DND-41 (cell line): ENCODE measurements at regions not wholly inside any gene's neighbourhood (a gene's known extent, or its start where the extent isn't known, plus 50 kb on each side); places are given as distances from the start of the nearest gene placed in this dataset.
A peak's percentile ranks its signal among the peaks of the same experiment; 100 is the strongest.

Experiments used
- ATAC-seq: fragments of 200-7000 bp; cut with Tn5 transposase; 3 replicates; pipeline ENCODE4 v1.9.1; 2021; ENCODE audit warnings: low read depth; ENCODE audit not compliant: insufficient read depth
- DNase-seq: peaks from one replicate; pipeline ENCODE4 v3.0.0-alpha.2; 2020
- H2AFZ ChIP-seq: 2 replicates; pipeline ENCODE4 v1.6.0; 2012; ENCODE audit warnings: low read depth, low read length
- H3K27ac ChIP-seq: 2 replicates; pipeline ENCODE4 v1.5.1; 2012; ENCODE audit warnings: low read length, inconsistent platforms
- H3K27me3 ChIP-seq: fragments of 200-600 bp; sonication (generic); 2 replicates; pipeline ENCODE4 v1.6.0; 2012; ENCODE audit warnings: low read length, mild to moderate bottlenecking, inconsistent platforms; ENCODE audit not compliant: insufficient read depth, poor library complexity
- H3K36me3 ChIP-seq: 2 replicates; pipeline ENCODE4 v1.5.1; 2012; ENCODE audit warnings: low read length, inconsistent platforms; ENCODE audit not compliant: insufficient read depth
- H3K4me1 ChIP-seq: 2 replicates; pipeline ENCODE4 v1.5.1; 2012; ENCODE audit warnings: mild to moderate bottlenecking, low read length; ENCODE audit not compliant: insufficient read depth
- H3K4me2 ChIP-seq: 2 replicates; pipeline ENCODE4 v1.6.0; 2012; ENCODE audit warnings: mild to moderate bottlenecking, moderate library complexity, low read length, inconsistent platforms; ENCODE audit not compliant: insufficient read depth
- H3K4me3 ChIP-seq, 2 experiments: fragments of 200-600 bp in 1 of 2; shearing (Covaris generic) in 1 of 2; 2 replicates each; pipeline ENCODE4 v1.5.1; 2012 to 2016; ENCODE audit warnings: inconsistent platforms in 2 of 2, low read length in 2 of 2, mild to moderate bottlenecking in 2 of 2, low read depth in 1 of 2, moderate library complexity in 1 of 2
- H3K79me2 ChIP-seq: 2 replicates; pipeline ENCODE4 v1.6.0; 2012; ENCODE audit warnings: low read length, inconsistent platforms; ENCODE audit not compliant: insufficient read depth
- H3K9ac ChIP-seq: 2 replicates; pipeline ENCODE4 v1.6.0; 2012; ENCODE audit warnings: low read depth, mild to moderate bottlenecking, inconsistent platforms, low read length, moderate library complexity
- H3K9me3 ChIP-seq: 2 replicates; pipeline ENCODE4 v1.5.1; 2012; ENCODE audit warnings: low read length, moderate library complexity, mild to moderate bottlenecking, inconsistent platforms; ENCODE audit not compliant: insufficient read depth, severe bottlenecking
- H4K20me1 ChIP-seq: 2 replicates; pipeline ENCODE4 v1.6.0; 2012; ENCODE audit warnings: low read length; ENCODE audit not compliant: insufficient read depth
- EZH2 ChIP-seq: IDR thresholded peaks from 3 replicates; pipeline ENCODE4 v1.6.1; 2012; ENCODE audit warnings: borderline replicate concordance, low read depth, mild to moderate bottlenecking, moderate library complexity, low read length, inconsistent platforms; ENCODE audit not compliant: severe bottlenecking
- TF ChIP-seq, protein P1 (sequence below): IDR thresholded peaks from 2 replicates; pipeline ENCODE4 v1.5.1; 2012; ENCODE audit warnings: borderline replicate concordance, low read length, moderate library complexity, mild to moderate bottlenecking; ENCODE audit not compliant: poor library complexity, severe bottlenecking; ENCODE audit errors: extremely low read depth

DNA sequence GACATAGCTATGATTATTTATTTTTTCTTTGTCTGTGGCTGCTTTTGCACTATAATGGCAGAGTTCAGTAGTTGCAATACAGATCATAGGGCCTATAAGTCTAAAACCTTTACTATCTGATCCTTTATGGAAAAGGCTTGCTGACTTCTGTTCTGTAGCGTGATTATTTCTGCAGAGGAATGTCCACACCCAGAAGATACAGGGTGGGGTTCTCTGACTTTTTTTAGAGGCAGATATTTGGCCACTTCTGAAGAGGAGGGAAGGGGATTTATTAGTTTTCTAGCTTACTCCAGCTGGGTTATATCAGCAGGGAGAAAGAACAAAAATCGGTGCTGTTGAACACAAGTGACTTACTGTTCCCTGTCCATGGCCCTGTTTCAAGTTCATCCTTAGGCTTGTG lies 97.6 kb downstream of the RPE65 start:
- H3K9ac ChIP-seq: no peak overlapping the region
- H2AFZ ChIP-seq: no peak overlapping the region
- H3K9me3 ChIP-seq: no peaks in the 10 kb centered on the region
- DNase-seq (no peak), ATAC-seq (no peak)
- H3K36me3 ChIP-seq: no peaks in the 10 kb centered on the region
- H4K20me1 ChIP-seq: no peaks in the 10 kb centered on the region
- H3K4me2 ChIP-seq: no peak overlapping the region
- H3K4me3 ChIP-seq: no peak overlapping the region
- TF ChIP-seq, protein P1, sequence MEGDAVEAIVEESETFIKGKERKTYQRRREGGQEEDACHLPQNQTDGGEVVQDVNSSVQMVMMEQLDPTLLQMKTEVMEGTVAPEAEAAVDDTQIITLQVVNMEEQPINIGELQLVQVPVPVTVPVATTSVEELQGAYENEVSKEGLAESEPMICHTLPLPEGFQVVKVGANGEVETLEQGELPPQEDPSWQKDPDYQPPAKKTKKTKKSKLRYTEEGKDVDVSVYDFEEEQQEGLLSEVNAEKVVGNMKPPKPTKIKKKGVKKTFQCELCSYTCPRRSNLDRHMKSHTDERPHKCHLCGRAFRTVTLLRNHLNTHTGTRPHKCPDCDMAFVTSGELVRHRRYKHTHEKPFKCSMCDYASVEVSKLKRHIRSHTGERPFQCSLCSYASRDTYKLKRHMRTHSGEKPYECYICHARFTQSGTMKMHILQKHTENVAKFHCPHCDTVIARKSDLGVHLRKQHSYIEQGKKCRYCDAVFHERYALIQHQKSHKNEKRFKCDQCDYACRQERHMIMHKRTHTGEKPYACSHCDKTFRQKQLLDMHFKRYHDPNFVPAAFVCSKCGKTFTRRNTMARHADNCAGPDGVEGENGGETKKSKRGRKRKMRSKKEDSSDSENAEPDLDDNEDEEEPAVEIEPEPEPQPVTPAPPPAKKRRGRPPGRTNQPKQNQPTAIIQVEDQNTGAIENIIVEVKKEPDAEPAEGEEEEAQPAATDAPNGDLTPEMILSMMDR: no peak
- TF ChIP-seq EZH2: no peak
- H3K27ac ChIP-seq: no peak overlapping the region
- H3K79me2 ChIP-seq: no peaks in the 10 kb centered on the region
- H3K27me3 ChIP-seq: no peaks in the 10 kb centered on the region
- no peaks in the 10 kb centered on the region for H3K4me1 ChIP-seq

DNA sequence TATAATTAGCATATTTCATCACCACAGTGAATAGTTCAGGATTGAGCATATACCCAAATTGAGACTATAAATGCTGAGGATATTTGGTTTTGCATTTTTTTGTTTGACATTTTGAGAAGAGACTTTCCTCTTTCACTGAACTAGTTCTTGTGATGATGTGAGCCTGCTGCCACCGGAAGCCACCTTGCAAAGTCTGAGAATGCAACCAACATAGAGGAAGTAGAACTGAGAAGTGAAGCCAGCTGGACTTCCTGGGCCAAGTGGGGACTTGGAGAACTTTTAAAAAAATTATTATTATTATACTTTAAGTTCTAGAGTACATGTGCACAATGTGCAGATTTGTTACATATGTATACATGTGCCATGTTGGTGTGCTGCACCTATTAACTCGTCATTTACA lies 102.3 kb downstream of the RPE65 start:
- H2AFZ ChIP-seq: no peak overlapping the region
- no peaks in the 10 kb centered on the region for H3K36me3 ChIP-seq
- ATAC-seq (no peak), DNase-seq (no peak)
- H3K79me2 ChIP-seq: no peaks in the 10 kb centered on the region
- no peaks in the 10 kb centered on the region for H3K4me1 ChIP-seq
- H3K27me3 ChIP-seq: no peaks in the 10 kb centered on the region
- no peak overlapping the region for H3K27ac ChIP-seq
- no peak overlapping the region for H3K4me3 ChIP-seq
- TF ChIP-seq EZH2: no peak
- no peak overlapping the region for H3K4me2 ChIP-seq
- H4K20me1 ChIP-seq: no peaks in the 10 kb centered on the region
- H3K9me3 ChIP-seq: no peaks in the 10 kb centered on the region
- no peak overlapping the region for H3K9ac ChIP-seq

- H3K4me2 ChIP-seq: no peak overlapping the region
- no peaks in the 10 kb centered on the region for H3K4me1 ChIP-seq
- TF ChIP-seq, protein P1: peak; percentile 56
- TF ChIP-seq EZH2: no peak
- no peak overlapping the region for H3K27ac ChIP-seq
- 0 out of 3 replicates have a peak, but pooled peaks have one; percentile 29 for ATAC-seq
- DNase-seq: no peak
- H3K9ac ChIP-seq: no peak overlapping the region
- no peaks in the 10 kb centered on the region for H3K9me3 ChIP-seq
- H3K27me3 ChIP-seq: no peaks in the 10 kb centered on the region
- H2AFZ ChIP-seq: no peak overlapping the region
- no peaks in the 10 kb centered on the region for H4K20me1 ChIP-seq
- H3K79me2 ChIP-seq: no peaks in the 10 kb centered on the region
- no peaks in the 10 kb centered on the region for H3K36me3 ChIP-seq
- H3K4me3 ChIP-seq: no peak overlapping the region
Observed at GRCh38 chr1:68346188-68346808, 103.5 kb downstream of the RPE65 start.

DNA sequence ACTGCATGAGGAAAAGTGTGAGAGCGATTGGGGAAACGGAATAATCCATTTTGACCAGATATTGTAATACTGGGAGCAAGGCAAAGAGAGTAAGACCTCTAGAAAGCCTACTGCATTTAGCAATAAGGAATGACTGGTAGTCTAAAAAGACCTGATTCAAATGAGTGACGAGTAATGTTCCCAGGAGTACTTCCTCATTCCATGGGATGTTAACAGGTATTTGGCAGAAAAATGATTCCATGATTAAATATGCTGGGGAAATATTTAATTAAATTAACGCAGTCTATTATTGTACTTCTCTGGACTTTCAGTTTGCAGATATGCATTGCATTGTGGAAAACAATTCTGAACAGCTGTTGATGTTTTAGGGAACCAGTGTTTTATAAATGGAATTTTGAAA lies 105.5 kb downstream of the RPE65 start:
- Histone ChIP-seq H3K4me2 (no peak overlapping the region), H3K27ac (no peak overlapping the region), H2AFZ (no peak overlapping the region), H3K4me3 (no peak overlapping the region), H4K20me1 (no peaks in the 10 kb centered on the region), H3K4me1 (no peaks in the 10 kb centered on the region), H3K9ac (no peak overlapping the region), H3K9me3 (no peaks in the 10 kb centered on the region), H3K27me3 (no peaks in the 10 kb centered on the region), H3K36me3 (no peaks in the 10 kb centered on the region), H3K79me2 (no peaks in the 10 kb centered on the region)
- ATAC-seq: no peak
- TF ChIP-seq, protein P1: no peak
- TF ChIP-seq EZH2: no peak
- no peak for DNase-seq
